RPMI7951 (cell line): ENCODE measurements at regions not wholly inside any gene's neighbourhood (a gene's known extent, or its start where the extent isn't known, plus 50 kb on each side); places are given as distances from the start of the nearest gene placed in this dataset.
"Not testable (repeated sequence)": the region's sequence is repeated elsewhere in the genome, so short reads cannot be mapped to it uniquely, and the experiment has no call there.

Experiments used
- DNase-seq: peaks from one replicate; pipeline ENCODE4 v3.0.0-alpha.2; 2012; ENCODE audit warnings: low read depth

GRCh38 chr10:28859791-28860190 is 182.5 kb downstream of the BAMBI start:
- no peak for DNase-seq

- no peak for DNase-seq
Observed at GRCh38 chr10:28862219-28862618, 184.9 kb downstream of the BAMBI start.

GRCh38 chr10:28869606-28870201 is 192.4 kb downstream of the BAMBI start:
- no peak for DNase-seq

GRCh38 chr10:28871665-28872064 is 194.3 kb downstream of the BAMBI start:
- no peak for DNase-seq

- DNase-seq, result no peak
Observed at GRCh38 chr10:28872587-28873165, 195.4 kb downstream of the BAMBI start.

- DNase-seq, result no peak
Observed at GRCh38 chr10:28873540-28873939, 196.2 kb downstream of the BAMBI start.

- no peak for DNase-seq
Observed at GRCh38 chr10:28874210-28874609, 196.9 kb downstream of the BAMBI start.

- DNase-seq, result no peak
Observed at GRCh38 chr10:28875549-28876081, 198.3 kb downstream of the BAMBI start.

GRCh38 chr10:28878236-28878970 is 201.1 kb downstream of the BAMBI start:
- peak; percentile 28 for DNase-seq

GRCh38 chr10:28879246-28879645 is 201.9 kb downstream of the BAMBI start:
- DNase-seq, result no peak

- peak; percentile 86 for DNase-seq
Observed at GRCh38 chr10:28879875-28880682, 202.8 kb downstream of the BAMBI start.

GRCh38 chr10:28880683-28880950 is 203.3 kb downstream of the BAMBI start:
- no peak for DNase-seq

- DNase-seq, result no peak
Observed at GRCh38 chr10:28881171-28881882, 204.0 kb downstream of the BAMBI start.

GRCh38 chr10:28883741-28884423 is 206.6 kb downstream of the BAMBI start:
- peak; percentile 20 for DNase-seq

- no peak for DNase-seq
Observed at GRCh38 chr10:28890121-28890950, 213.0 kb downstream of the BAMBI start.

GRCh38 chr10:28891058-28891713 is 213.9 kb downstream of the BAMBI start:
- no peak for DNase-seq

- peak; percentile 87 for DNase-seq
Observed at GRCh38 chr10:28892818-28893547, 215.7 kb downstream of the BAMBI start.

GRCh38 chr10:28894146-28894545 is 216.8 kb downstream of the BAMBI start:
- DNase-seq, result no peak

GRCh38 chr10:28895671-28896070 is 218.3 kb downstream of the BAMBI start:
- DNase-seq, result not testable (repeated sequence)
